Endodermal cell (in vitro differentiated cells): ENCODE measurements at regions not wholly inside any gene's neighbourhood (a gene's known extent, or its start where the extent isn't known, plus 50 kb on each side); places are given as distances from the start of the nearest gene placed in this dataset.

Experiments
- DNase-seq: peaks from one replicate; pipeline ENCODE4 v3.0.0-alpha.2; 2017
- H3K27ac ChIP-seq: 2 replicates; pipeline ENCODE4 v1.5.1; 2013; ENCODE audit warnings: mild to moderate bottlenecking, low read depth, low read length, moderate library complexity
- H3K27me3 ChIP-seq: 2 replicates; pipeline ENCODE4 v1.6.1; 2013; ENCODE audit warnings: mild to moderate bottlenecking, low read length, moderate library complexity; ENCODE audit not compliant: insufficient read depth, control insufficient read depth, poor library complexity, severe bottlenecking
- H3K36me3 ChIP-seq: 2 replicates; pipeline ENCODE4 v1.7.0; 2013; ENCODE audit warnings: mild to moderate bottlenecking, low read length, moderate library complexity; ENCODE audit not compliant: control insufficient read depth, insufficient read depth
- H3K4me1 ChIP-seq: one replicate; pipeline ENCODE4 v1.7.0; 2013; ENCODE audit warnings: low read length; ENCODE audit not compliant: control insufficient read depth, insufficient read depth
- H3K4me3 ChIP-seq: 2 replicates; pipeline ENCODE4 v1.5.1; 2013; ENCODE audit warnings: mild to moderate bottlenecking, low read length, moderate library complexity
- H3K9ac ChIP-seq: 2 replicates; pipeline ENCODE4 v1.6.1; 2013; ENCODE audit warnings: mild to moderate bottlenecking, low read length, moderate library complexity; ENCODE audit not compliant: poor library complexity, severe bottlenecking; ENCODE audit errors: extremely low read depth
- H3K9me3 ChIP-seq: 2 replicates; pipeline ENCODE4 v1.6.1; 2013; ENCODE audit warnings: mild to moderate bottlenecking, low read length, moderate library complexity; ENCODE audit not compliant: control insufficient read depth
- H3K27ac Mint-ChIP-seq: 2 replicates; pipeline ENCODE4 v1.8.0; 2020; ENCODE audit warnings: mixed read lengths
- H3K27me3 Mint-ChIP-seq: 2 replicates; pipeline ENCODE4 v1.8.0; 2021; ENCODE audit warnings: mild to moderate bottlenecking, mixed read lengths; ENCODE audit not compliant: insufficient read depth
- H3K36me3 Mint-ChIP-seq: 2 replicates; pipeline ENCODE4 v1.8.0; 2020; ENCODE audit warnings: low read depth, mixed read lengths
- H3K4me1 Mint-ChIP-seq: 2 replicates; pipeline ENCODE4 v1.8.0; 2020; ENCODE audit warnings: mixed read lengths
- H3K4me3 Mint-ChIP-seq: 2 replicates; pipeline ENCODE4 v1.8.0; 2020; ENCODE audit warnings: mild to moderate bottlenecking, moderate library complexity, mixed read lengths
- H3K9me3 Mint-ChIP-seq: 2 replicates; pipeline ENCODE4 v1.8.0; 2020; ENCODE audit warnings: mild to moderate bottlenecking, mixed read lengths
- whole genome bisulfite sequencing, 2 experiments: methylation state at CpG; one replicate each; pipeline versions ENCODE4 v1.1.5 to v1.1.7; 2013; ENCODE audit warnings: missing lambda C conversion rate in 2 of 2, mixed read lengths in 1 of 2; ENCODE audit not compliant: insufficient coverage in 1 of 2, insufficient read length in 1 of 2; 5-methylcytosine and 5-hydroxymethylcytosine counted together
- TF ChIP-seq, protein P1 (sequence below): fragments of 200-600 bp; sonication (generic); conservative IDR thresholded peaks from 2 replicates; pipeline ENCODE4 v1.5.0; 2021; ENCODE audit warnings: antibody characterized with exemption, mild to moderate bottlenecking

DNA sequence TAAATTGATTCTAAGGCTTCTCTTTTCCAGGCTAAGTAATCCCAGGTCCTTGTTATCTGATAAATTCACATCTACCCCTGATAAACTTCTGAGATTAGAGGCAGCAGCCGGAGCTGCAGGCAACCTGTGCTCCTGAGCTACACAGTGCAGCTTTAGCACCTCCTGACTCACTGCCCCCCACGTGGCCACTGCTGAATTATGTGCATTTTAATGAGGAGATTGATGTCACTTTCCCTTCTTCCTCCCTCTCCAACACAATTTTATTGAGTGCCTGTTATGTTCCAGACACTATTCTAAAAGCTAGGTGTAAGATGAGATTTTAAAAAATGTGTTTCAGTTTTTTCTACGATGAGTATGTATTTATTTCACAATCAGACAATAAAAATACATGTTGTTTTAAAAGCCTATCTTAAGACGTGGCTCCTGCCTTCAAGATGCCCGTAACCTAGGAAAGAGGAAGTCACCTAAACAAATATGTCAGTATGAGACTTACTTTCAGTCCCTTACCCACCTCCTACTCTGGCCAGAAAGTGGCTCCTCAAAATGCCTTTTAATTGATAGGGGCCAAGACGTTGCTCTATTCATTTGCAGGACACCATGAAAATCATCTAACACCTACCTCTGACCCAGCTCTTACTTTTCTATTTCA is 161.5 kb upstream of the PFN2 start:
- Histone ChIP-seq H3K27ac (no peak overlapping the region), H3K36me3 (no peaks in the 10 kb centered on the region), H3K27me3 (no peaks in the 10 kb centered on the region), H3K4me3 (peak overlapping the region; percentile 47), H3K4me1 (peaks cover 43% of the 10 kb centered on the region), H3K9ac (no peak overlapping the region), H3K9me3 (no peaks in the 10 kb centered on the region)
- H3K36me3 Mint-ChIP-seq = no peaks in the 10 kb centered on the region
- H3K9me3 Mint-ChIP-seq = no peaks in the 10 kb centered on the region
- peaks cover 56% of the 10 kb centered on the region for H3K4me1 Mint-ChIP-seq
- no peak for DNase-seq
- 56 to 92% methylated on average over 2 to 5 of the region's 6 CpGs for whole genome bisulfite sequencing, 2 experiments
- TF ChIP-seq, protein P1, sequence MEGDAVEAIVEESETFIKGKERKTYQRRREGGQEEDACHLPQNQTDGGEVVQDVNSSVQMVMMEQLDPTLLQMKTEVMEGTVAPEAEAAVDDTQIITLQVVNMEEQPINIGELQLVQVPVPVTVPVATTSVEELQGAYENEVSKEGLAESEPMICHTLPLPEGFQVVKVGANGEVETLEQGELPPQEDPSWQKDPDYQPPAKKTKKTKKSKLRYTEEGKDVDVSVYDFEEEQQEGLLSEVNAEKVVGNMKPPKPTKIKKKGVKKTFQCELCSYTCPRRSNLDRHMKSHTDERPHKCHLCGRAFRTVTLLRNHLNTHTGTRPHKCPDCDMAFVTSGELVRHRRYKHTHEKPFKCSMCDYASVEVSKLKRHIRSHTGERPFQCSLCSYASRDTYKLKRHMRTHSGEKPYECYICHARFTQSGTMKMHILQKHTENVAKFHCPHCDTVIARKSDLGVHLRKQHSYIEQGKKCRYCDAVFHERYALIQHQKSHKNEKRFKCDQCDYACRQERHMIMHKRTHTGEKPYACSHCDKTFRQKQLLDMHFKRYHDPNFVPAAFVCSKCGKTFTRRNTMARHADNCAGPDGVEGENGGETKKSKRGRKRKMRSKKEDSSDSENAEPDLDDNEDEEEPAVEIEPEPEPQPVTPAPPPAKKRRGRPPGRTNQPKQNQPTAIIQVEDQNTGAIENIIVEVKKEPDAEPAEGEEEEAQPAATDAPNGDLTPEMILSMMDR = no peak
- H3K27ac Mint-ChIP-seq = peak overlapping the region; percentile 64
- peaks cover 10% of the 10 kb centered on the region for H3K27me3 Mint-ChIP-seq
- H3K4me3 Mint-ChIP-seq = no peak overlapping the region

DNA sequence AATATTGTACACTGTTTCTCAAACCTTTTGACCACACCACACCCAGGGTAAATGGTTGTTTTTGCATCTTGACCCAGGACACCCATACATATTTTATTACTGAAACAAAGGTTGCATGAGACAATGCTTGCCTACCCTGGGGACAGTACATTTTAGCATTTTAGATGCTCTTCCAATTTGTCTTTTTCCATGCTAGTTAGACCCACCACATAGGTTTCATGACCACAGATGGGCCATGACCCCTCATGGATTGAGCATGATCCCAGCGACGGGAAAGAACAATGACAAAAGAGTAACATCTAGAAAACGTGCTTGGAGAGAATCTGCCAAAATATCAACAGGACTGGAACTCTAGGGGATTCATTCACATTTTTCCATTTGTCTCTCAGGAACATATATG is 161.0 kb upstream of the PFN2 start:
- DNase-seq = no peak
- TF ChIP-seq, protein P1 = no peak
- no peak overlapping the region for H3K4me3 Mint-ChIP-seq
- Histone ChIP-seq H3K9me3 (no peaks in the 10 kb centered on the region), H3K27ac (no peak overlapping the region), H3K4me1 (peaks cover 48% of the 10 kb centered on the region), H3K36me3 (no peaks in the 10 kb centered on the region), H3K27me3 (no peaks in the 10 kb centered on the region), H3K4me3 (peak overlapping the region; percentile 47), H3K9ac (no peak overlapping the region)
- peak overlapping the region; percentile 64 for H3K27ac Mint-ChIP-seq
- H3K36me3 Mint-ChIP-seq = no peaks in the 10 kb centered on the region
- WGBS, 2 experiments = 71 to 100% methylated on average over 2 to 3 of the region's 3 CpGs
- H3K27me3 Mint-ChIP-seq = peaks cover 4% of the 10 kb centered on the region
- H3K4me1 Mint-ChIP-seq = peaks cover 61% of the 10 kb centered on the region
- H3K9me3 Mint-ChIP-seq = no peaks in the 10 kb centered on the region

DNA sequence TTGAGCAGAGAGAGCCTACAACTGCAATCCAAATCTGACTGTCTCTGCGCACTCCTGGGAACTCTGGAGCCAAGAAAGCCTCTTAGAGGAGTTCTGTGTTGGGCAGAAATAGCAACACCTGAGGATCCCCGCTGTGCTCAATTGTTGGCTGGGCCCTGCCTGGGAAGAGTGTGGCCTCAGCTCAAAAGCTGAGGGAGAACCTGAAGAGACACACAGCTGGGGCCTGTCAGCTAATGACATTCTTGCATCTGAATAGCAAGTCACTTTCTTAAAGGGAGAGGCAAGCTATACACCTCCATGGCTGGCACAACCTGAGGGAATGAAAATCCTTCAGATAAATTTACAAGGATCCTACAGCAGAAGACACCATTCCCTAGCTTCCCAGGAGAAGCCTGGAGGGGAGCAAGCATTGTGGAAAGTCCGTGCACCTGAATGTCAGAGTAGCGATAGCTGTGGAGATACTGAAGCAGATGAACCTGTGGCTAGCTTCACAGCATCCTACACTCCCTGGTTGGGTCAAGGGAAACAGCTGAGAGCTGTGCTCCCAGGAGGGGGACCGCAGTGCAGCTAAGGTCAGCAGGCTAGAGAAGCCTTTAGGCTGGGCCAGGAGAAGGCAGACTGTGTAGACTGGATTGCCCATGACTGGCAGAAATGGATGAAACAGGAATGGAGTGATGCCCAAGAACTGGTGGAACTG is 159.9 kb upstream of the PFN2 start:
- H3K9ac ChIP-seq = peak overlapping the region; percentile 19
- H3K4me3 Mint-ChIP-seq = peak overlapping the region; percentile 16
- H3K9me3 Mint-ChIP-seq = no peaks in the 10 kb centered on the region
- TF ChIP-seq, protein P1 = no peak
- peaks cover 62% of the 10 kb centered on the region for H3K4me1 Mint-ChIP-seq
- peaks cover 49% of the 10 kb centered on the region for H3K4me1 ChIP-seq
- H3K36me3 ChIP-seq = no peaks in the 10 kb centered on the region
- no peaks in the 10 kb centered on the region for H3K36me3 Mint-ChIP-seq
- H3K27ac ChIP-seq = peak overlapping the region; percentile 30
- peak overlapping the region; percentile 89 for H3K27ac Mint-ChIP-seq
- H3K4me3 ChIP-seq = peak overlapping the region; percentile 47
- no peaks in the 10 kb centered on the region for H3K9me3 ChIP-seq
- WGBS, 2 experiments = 49% methylated on average over 4 to 5 of the region's 5 CpGs
- no peaks in the 10 kb centered on the region for H3K27me3 ChIP-seq
- peak; percentile 97 for DNase-seq
- no peaks in the 10 kb centered on the region for H3K27me3 Mint-ChIP-seq
